Aorta (tissue), 5 donors: ENCODE measurements at regions not wholly inside any gene's neighbourhood (a gene's known extent, or its start where the extent isn't known, plus 50 kb on each side); places are given as distances from the start of the nearest gene placed in this dataset.
"Not testable (repeated sequence)": the region's sequence is repeated elsewhere in the genome, so short reads cannot be mapped to it uniquely, and the experiment has no call there.

ENCODE experiments used
- ATAC-seq: fragments of 200-7000 bp; cut with Tn5 transposase; one replicate; pipeline ENCODE4 v1.9.1; 2022; ENCODE audit warnings: moderate library complexity; ENCODE audit not compliant: low FRiP score
- DNase-seq, 2 donors: peaks; one replicate each; pipeline ENCODE4 v3.0.0-alpha.2; 2020
- H3K27ac ChIP-seq, 2 donors: one replicate each; pipeline ENCODE4 v1.5.1; 2013; ENCODE audit warnings: low read length in 2 of 2, mild to moderate bottlenecking in 2 of 2, moderate library complexity in 2 of 2, control low read depth in 1 of 2, inconsistent platforms in 1 of 2, low read depth in 1 of 2
- H3K27me3 ChIP-seq, 2 donors: one replicate each; pipeline ENCODE4 v1.6.1; 2013; ENCODE audit warnings: control low read depth in 1 of 2, low read length in 1 of 2, mild to moderate bottlenecking in 1 of 2, moderate library complexity in 1 of 2; ENCODE audit not compliant: insufficient read depth in 2 of 2, control insufficient read depth in 1 of 2
- H3K36me3 ChIP-seq, 2 donors: one replicate each; pipeline ENCODE4 v1.6.1; 2013; ENCODE audit warnings: control low read depth in 1 of 2, low read length in 1 of 2, mild to moderate bottlenecking in 1 of 2; ENCODE audit not compliant: insufficient read depth in 2 of 2, control insufficient read depth in 1 of 2
- H3K4me1 ChIP-seq, 2 donors: one replicate each; pipeline ENCODE4 v1.6.1; 2013; ENCODE audit warnings: low read length in 2 of 2, control low read depth in 1 of 2, mild to moderate bottlenecking in 1 of 2, moderate library complexity in 1 of 2; ENCODE audit not compliant: insufficient read depth in 2 of 2, control insufficient read depth in 1 of 2
- H3K4me3 ChIP-seq, 2 donors: one replicate each; pipeline ENCODE4 v1.5.1; 2013; ENCODE audit warnings: low read length in 2 of 2, control low read depth in 1 of 2, mild to moderate bottlenecking in 1 of 2
- H3K9me3 ChIP-seq: one replicate; pipeline ENCODE4 v1.6.1; 2013; ENCODE audit warnings: mild to moderate bottlenecking, low read length; ENCODE audit not compliant: control insufficient read depth
- WGBS, 2 donors: extraction: QIAGEN DNeasy Blood & Tissue Kit; methylation state at CpG; one replicate each; pipeline ENCODE4 v1.1.7; 2013; 5-methylcytosine and 5-hydroxymethylcytosine counted together
- intact Hi-C, 2 donors: fragments of 100-400 bp; cut with DNase I; formaldehyde crosslinking; loops; one replicate each; pipeline versions ENCODE4 v1.14.2 to v1.15.0; 2022
- donor health status: healthy with polysubstance abuse.
- donor health status: Bipolar disorder and iron deficiency.
- donor health status: DM: no; HTN: no; CAD: no.
- donor health status: DM: no; HTN: no; CAD: no.
- donor health status: DM: yes; HTN: yes; CAD: no.

DNA sequence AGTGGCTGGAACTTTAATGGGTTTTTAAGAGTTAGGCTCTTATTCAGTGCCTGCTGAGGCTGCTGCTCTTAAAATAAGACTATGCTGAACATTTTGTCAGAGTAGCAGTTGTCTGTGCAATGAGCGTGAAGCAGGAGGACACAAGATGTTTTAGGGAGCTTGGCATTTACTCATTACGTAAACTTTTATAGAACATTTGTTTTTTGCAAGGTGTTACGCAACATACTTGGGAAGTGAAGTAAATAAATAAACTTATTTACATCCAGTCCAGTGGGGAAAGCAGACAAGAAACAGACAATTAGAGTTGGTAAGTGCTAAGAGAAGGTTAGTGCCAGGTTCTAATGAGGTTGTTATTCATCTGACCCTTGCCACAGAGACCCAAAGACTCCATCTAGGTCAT, 226.0 kb downstream of the HINT1 start:
- WGBS, 2 donors, result 94 to 95% methylated on average over 3 of the region's 3 CpGs
- H3K9me3 ChIP-seq, result no peaks in the 10 kb centered on the region
- H3K4me1 ChIP-seq, result no peaks in the 10 kb centered on the region
- H3K27me3 ChIP-seq, result no peaks in the 10 kb centered on the region
- intact Hi-C loops, result no loop called here
- H3K27ac ChIP-seq, result no peak overlapping the region
- H3K36me3 ChIP-seq, result no peaks in the 10 kb centered on the region
- no peak for DNase-seq
- no peak for ATAC-seq
- no peak overlapping the region for H3K4me3 ChIP-seq

DNA sequence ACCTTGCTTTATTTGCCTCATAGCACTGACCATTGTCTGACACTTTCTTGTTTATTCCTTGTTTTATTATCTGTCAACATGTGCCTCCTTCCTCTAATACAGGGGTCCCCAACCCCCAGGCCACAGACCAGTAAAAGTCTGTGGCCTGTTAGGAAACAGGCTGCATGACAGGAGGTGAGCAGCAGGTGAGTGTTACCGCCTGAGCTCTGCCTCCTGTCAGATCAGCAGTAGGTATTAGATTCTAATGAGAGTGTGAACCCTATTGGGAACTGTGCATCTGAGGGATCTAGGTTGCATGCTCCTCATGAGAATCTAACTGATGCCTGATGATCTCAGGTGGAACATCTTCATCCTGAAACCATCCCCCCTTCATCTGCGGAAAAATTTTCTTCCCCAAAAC, 228.0 kb downstream of the HINT1 start:
- 61 to 70% methylated on average over 2 of the region's 2 CpGs for WGBS, 2 donors
- no peaks in the 10 kb centered on the region for H3K36me3 ChIP-seq
- intact Hi-C loops, result no loop called here

DNA sequence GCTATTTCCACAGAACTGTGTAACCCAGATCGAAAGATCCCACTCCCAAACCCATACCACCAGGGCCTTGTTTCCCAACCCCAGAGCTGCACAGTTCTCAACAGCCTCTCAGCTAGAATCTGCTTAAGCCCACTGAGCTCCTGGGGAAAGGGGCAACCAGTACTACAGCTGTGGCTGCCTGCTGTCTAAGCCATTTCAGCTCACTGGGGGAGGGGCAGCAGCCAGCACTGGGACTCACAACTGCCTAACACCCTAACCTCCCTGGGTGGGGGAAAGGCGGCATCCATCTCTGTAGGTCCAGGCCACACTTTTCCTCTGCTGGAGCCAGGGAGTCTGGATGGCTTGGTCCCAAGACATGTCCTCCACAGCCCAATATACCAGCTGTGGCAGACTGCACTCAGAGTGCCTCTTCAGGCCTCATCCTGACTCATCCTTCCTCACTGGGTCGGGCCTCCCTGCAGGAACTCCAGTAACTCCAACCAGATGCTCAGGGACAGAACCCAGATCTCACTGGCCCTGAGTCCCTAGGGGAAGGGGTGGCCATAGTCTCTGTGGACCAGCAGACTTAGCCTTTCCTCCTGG, 241.4 kb downstream of the HINT1 start:
- 86% methylated on average over 3 of the region's 3 CpGs for WGBS, 2 donors
- intact Hi-C loops, result no loop called here
- ATAC-seq, result no peak

More for the DNA sequence above, 228.0 kb downstream of the HINT1 start:
- no peaks in the 10 kb centered on the region for H3K9me3 ChIP-seq
- no peaks in the 10 kb centered on the region for H3K4me1 ChIP-seq
- no peak overlapping the region for H3K27ac ChIP-seq
- H3K27me3 ChIP-seq, result no peaks in the 10 kb centered on the region
- ATAC-seq (no peak), DNase-seq (no peak)
- no peak overlapping the region for H3K4me3 ChIP-seq

DNA sequence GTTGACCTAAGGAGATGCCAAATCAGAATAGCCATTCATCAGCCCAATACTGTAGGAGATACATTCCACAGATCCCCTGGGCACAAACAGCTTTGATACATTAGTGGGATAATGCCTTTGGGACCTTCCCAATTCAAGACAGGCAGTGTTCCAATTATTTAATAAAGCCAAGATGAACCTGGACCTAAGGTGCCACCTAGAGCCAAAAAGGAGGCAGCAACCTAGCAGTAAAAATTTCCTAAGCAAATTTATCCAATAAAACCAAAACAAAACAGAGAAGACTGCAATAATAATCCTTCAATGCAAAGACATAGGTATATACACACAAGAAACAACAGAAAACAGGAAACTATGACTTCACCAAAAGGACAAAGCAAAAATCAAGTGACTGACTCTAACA, 253.0 kb downstream of the HINT1 start:
- Histone ChIP-seq H3K9me3 (peaks cover 4% of the 10 kb centered on the region), H3K27ac (no peak overlapping the region), H3K4me3 (no peak overlapping the region), H3K36me3 (no peaks in the 10 kb centered on the region), H3K4me1 (no peaks in the 10 kb centered on the region), H3K27me3 (no peaks in the 10 kb centered on the region)
- DNase-seq (no peak), ATAC-seq (no peak)
- intact Hi-C loops, result no loop called here

More for the DNA sequence above, 241.4 kb downstream of the HINT1 start:
- Histone ChIP-seq H3K9me3 (peaks cover 1% of the 10 kb centered on the region), H3K36me3 (no peaks in the 10 kb centered on the region), H3K27ac (no peak overlapping the region), H3K4me1 (no peaks in the 10 kb centered on the region), H3K4me3 (no peak overlapping the region), H3K27me3 (no peaks in the 10 kb centered on the region)
- DNase-seq, result no peak

DNA sequence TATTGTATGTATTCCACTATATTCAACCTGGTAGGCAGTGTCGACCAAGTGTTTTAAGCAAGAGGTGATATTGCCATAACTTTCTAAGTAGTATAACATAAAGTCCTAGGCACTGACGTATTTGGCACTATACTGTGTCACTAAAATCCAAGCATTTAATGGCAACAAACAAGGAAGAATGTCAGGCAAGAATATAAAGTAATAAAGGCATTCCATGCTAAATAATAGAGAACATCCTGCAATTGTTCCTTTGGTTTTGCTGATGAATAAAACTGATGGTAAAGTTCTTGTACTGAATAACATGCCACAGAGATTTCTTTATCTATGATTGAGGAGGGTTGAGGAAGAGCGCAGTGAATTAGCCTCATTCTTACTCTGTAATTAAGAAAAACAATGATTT, 256.9 kb downstream of the HINT1 start:
- intact Hi-C loops, result no loop called here
- Histone ChIP-seq H3K9me3 (peaks cover 4% of the 10 kb centered on the region), H3K27ac (no peak overlapping the region), H3K27me3 (no peaks in the 10 kb centered on the region), H3K36me3 (no peaks in the 10 kb centered on the region), H3K4me3 (no peak overlapping the region), H3K4me1 (no peaks in the 10 kb centered on the region)
- no peak for DNase-seq
- no peak for ATAC-seq
- WGBS, 2 donors, result 77 to 82% methylated on average over 3 of the region's 3 CpGs

DNA sequence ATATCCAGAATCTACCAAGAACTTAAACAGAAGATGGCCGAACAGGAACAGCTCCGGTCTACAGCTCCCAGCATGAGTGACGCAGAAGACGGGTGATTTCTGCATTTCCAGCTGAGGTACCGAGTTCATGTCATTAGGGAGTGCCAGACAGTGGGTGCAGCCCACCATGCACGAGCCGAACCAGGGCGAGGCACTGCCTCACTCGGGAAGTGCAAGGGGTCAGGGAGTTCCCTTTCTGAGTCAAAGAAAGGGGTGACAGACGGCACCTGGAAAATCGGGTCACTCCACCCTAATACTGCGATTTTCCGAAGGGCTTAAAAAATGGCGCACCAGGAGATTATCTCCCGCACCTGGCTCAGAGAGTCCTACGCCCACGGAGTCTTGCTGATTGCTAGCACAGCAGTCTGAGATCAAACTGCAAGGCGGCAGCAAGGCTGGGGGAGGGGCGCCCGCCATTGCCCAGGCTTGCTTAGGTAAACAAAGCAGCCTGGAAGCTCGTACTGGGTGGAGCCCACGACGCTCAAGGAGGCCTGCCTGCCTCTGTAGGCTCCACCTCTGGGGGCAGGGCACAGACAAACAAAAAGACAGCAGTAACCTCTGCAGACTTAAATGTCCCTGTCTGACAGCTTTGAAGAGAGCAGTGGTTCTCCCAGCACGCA, 267.4 kb downstream of the HINT1 start:
- H3K4me3 ChIP-seq, H3K27me3 ChIP-seq, H3K36me3 ChIP-seq, DNase-seq, intact Hi-C loops, H3K4me1 ChIP-seq, H3K27ac ChIP-seq, ATAC-seq, H3K9me3 ChIP-seq: not testable (repeated sequence)
- WGBS, 2 donors, result 78 to 83% methylated on average over 24 of the region's 24 CpGs

DNA sequence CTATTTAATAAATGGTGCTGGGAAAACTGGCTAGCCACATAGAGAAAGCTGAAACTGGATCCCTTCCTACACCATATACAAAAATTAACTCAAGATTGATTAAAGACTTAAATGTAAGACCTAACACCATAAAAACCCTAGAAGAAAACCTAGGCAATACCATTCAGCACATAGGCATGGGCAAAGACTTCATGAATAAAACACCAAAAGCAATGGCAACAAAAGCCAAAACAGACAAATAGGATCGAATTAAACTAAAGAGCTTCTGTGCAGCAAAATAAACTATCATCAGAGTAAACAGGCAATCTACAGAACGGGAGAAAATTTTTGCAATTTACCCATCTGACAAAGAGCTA, 267.9 kb downstream of the HINT1 start:
- ATAC-seq, H3K27ac ChIP-seq, H3K27me3 ChIP-seq, intact Hi-C loops, DNase-seq, H3K4me1 ChIP-seq, H3K4me3 ChIP-seq, H3K9me3 ChIP-seq, H3K36me3 ChIP-seq: not testable (repeated sequence)
- 84 to 85% methylated on average over 2 of the region's 2 CpGs for WGBS, 2 donors

DNA sequence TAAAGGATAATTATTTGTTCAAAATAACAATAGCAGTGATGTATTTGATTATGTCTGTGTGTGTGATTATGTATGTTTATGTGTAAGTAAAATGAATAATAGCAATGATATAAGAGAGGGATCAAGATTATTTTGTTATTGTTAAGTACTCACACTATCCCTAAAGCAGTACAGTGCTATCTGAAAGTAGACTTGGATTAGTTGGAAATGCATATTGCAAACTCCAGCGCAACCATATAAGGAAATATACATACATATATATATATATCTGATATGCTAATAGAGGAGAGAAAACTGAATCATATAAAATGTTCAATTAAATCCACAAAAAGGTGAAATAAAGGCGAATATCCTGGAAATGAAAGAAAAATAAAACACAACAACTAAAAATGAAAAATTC, 268.4 kb downstream of the HINT1 start:
- no peaks in the 10 kb centered on the region for H3K4me1 ChIP-seq
- no peak overlapping the region for H3K27ac ChIP-seq
- WGBS, 2 donors, result 88 to 89% methylated on average over 2 of the region's 2 CpGs
- H3K9me3 ChIP-seq, result peaks cover 2% of the 10 kb centered on the region
- H3K4me3 ChIP-seq, result no peak overlapping the region
- ATAC-seq (no peak), DNase-seq (no peak)
- intact Hi-C loops, result no loop called here
- no peaks in the 10 kb centered on the region for H3K36me3 ChIP-seq
- no peaks in the 10 kb centered on the region for H3K27me3 ChIP-seq

DNA sequence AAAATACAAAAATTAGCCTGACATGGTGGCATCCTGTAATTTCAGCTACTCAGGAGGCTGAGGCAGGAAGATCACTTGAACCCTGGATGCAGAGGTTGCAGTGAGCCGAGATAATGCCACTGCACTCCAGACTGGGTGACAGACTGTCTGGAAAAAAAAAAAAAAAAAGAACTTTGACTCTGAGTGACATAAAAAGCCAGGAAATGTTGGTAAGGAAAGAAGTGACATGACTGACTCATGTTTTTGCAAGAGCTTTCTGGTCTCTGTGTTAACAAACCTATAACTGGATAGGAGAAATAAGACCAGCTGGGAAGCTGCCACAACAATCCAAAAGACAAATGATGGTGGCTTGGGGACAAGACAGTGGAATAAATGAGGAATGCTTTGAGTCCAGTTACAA, 272.1 kb downstream of the HINT1 start:
- no peak overlapping the region for H3K4me3 ChIP-seq
- no peaks in the 10 kb centered on the region for H3K27me3 ChIP-seq
- peaks cover 2% of the 10 kb centered on the region for H3K9me3 ChIP-seq
- DNase-seq (no peak), ATAC-seq (no peak)
- H3K4me1 ChIP-seq, result no peaks in the 10 kb centered on the region
- no peaks in the 10 kb centered on the region for H3K36me3 ChIP-seq
- WGBS, 2 donors, result 30 to 39% methylated on average over 1 of the region's 1 CpG
- H3K27ac ChIP-seq, result no peak overlapping the region
- intact Hi-C loops, result no loop called here
